Activated CD8-positive, alpha-beta memory T cell treated with anti-CD3 and anti-CD28 coated beads for 36 hours (primary cell): ENCODE measurements at regions not wholly inside any gene's neighbourhood (a gene's known extent, or its start where the extent isn't known, plus 50 kb on each side); places are given as distances from the start of the nearest gene placed in this dataset.
"Not testable (repeated sequence)": the region's sequence is repeated elsewhere in the genome, so short reads cannot be mapped to it uniquely, and the experiment has no call there.

Experiments
- CTCF ChIA-PET: fragments of 350-600 bp; sonication (Branson Sonifier 250); formaldehyde crosslinking; loops from one replicate; lab custom pipeline; 2021; ENCODE audit warnings: antibody characterized with exemption; lab: Charles Lee
- POLR2A ChIA-PET: fragments of 350-600 bp; sonication (Branson Sonifier 250); formaldehyde crosslinking; loops from one replicate; lab custom pipeline; 2021; ENCODE audit warnings: antibody characterized with exemption; lab: Charles Lee

DNA sequence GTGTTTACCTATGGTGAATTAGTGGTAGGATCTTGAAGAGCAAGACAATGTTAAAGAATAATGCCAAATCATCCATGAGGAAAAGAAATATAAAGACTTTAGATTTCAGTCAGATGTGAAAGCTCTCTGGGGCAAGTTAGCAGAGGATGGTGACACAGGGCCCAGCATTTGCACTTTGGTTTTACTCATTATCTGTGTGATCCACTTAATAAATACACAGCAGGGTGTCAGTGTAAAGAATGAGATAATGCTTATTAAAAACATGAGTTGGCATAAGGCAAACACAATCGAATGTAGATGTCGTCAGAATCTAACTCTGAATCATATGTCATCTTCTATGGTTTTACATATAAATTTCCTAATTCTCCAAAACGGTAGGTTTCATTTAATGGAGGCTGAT lies 130.4 kb upstream of the PREP start:
- ChIA-PET CTCF (no interaction called here), POLR2A (interaction anchor here (0.5 to 0.6 kb wide), 2 partner anchors 45 to 965 kb away, joined by 3 to 4 read pairs; no protein-coding TSS in a partner anchor)

DNA sequence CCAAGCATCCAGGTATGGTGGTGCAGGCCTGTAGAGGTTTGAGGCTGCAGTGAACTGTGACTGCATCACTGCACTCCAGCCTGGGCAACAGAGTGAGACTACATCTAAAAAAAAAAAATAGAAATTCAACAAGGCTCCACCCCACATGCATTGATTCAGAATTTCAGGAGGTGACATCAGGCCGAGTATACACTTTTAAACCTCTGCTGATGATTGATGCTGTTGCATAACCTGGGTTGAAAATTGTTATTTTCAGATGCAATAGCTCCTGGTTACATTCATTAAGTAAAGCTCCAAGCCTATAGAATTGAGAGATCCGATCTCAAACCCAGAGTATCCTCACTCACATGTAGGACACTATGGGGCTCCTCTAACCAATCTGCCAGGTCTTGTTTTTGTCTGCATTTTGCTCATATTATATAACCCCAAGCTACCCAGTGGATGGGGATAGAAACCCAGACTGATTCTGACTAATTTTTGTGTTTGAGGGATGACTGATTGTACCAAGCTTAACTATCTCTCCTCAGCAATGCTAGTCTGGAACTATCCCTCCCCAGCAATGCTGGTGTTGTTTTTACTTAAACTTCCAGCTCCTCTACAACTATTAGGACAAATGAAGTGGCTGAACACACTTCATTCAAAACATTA lies 123.5 kb upstream of the PREP start:
- POLR2A ChIA-PET = no interaction called here
- CTCF ChIA-PET = no interaction called here

DNA sequence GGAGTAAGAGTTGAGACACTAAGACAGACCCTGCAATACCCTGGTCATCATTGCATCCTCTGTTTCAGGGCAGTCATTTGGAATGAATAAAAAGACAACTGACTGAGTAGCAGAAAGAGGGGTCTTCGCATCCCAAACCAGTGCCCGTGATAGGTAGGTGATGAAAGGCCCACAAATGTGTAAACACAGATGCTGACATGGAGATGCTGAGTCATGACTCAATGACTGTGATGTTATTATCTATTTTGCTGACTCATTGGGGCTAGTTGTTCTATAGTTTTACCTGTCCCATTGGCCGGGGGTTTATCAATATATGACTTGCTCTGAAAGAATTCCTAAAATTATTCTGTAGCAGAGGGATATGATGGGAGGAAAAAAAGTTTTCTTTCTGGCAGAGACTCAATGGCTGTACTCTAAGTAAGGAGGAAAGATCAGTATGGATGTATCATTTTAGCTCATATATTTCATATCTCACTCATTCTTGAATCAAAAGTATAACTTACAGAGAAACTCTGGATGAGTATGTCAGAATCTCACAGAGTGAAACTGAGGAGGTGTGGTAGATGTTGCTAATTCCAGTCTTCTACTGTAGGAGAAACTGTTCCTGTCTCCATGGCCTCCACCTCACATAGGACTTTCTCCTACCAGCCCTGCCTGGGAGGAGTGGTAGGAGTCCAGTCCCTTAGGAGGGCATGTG lies 119.9 kb upstream of the PREP start:
- CTCF ChIA-PET = no interaction called here

DNA sequence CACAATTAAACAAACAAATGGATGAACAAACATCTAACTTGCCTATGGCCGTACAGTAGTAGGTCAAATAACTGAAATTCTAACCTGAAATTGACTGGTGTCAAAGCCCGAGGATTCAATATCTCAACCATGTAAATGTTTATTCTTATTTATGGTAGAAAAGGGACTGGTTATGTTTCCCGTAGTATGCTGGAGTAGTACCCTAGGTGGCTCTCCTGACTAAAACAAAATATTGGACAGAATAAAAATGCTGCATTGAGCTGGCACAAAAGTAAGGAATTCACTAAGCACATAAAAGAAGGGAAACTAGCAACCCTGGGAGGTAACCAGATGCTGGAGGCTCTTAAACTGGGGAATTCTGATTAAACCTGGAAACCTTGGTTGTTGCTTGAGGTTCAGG lies 117.1 kb upstream of the PREP start:
- ChIA-PET CTCF (no interaction called here), POLR2A (no interaction called here)

More for the DNA sequence above, 119.9 kb upstream of the PREP start:
- POLR2A ChIA-PET = no interaction called here

DNA sequence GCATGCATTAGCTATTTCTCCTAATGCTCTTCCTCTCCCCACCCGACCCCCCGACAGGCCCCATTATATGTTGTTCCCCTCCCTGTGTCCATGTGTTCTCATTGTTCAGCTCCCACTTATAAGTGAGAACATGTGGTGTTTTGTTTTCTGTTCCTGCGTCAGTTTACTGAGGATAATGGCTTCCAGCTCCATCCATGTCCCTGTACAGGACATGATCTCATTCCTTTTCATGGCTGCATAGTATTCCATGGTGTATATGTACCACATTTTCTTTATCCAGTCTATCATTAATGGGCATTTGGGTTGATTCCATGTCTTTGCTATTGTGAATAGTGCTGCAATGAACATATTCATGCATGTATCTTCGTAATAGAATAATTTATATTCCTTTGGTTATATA lies 116.1 kb upstream of the PREP start:
- POLR2A ChIA-PET, CTCF ChIA-PET: not testable (repeated sequence)

DNA sequence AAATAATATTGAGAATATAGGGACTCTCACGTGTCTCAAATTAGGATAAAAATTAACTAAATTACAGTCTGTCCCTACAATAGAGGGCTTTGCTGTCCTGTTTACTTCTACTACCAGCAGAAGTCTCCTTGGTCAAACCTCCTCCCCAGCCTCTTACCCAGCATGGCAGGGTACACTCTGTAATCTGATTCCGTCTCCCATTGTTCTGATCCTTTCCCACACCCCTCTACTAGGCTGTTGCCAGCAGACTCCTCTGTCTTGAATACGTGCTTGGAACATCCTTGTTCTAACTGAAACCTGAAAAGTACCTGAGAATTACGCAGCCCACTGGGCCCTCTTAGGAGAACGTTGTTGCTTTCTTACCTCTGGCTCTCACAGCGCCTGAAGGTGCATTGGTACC lies 112.2 kb upstream of the PREP start:
- ChIA-PET POLR2A (no interaction called here), CTCF (no interaction called here)

DNA sequence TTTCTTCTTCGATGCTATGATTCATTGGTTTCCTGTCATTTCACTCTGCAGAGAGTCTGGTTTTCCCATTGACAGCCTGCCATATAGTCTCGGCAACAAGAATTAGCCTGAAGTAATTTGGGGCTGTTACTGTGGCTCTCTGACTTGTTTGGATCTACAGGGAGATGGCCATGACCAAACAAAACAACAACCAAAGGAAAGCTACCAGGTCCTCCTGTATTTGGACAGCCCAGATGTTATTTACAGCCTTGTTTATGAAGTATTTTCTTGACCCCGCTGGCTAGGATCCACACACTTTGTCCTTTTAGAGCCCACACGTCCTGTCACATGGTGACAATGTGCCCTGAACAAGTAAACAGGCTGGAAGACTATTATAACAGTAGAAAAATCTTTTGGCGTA lies 111.4 kb upstream of the PREP start:
- POLR2A ChIA-PET = no interaction called here
- CTCF ChIA-PET = no interaction called here

DNA sequence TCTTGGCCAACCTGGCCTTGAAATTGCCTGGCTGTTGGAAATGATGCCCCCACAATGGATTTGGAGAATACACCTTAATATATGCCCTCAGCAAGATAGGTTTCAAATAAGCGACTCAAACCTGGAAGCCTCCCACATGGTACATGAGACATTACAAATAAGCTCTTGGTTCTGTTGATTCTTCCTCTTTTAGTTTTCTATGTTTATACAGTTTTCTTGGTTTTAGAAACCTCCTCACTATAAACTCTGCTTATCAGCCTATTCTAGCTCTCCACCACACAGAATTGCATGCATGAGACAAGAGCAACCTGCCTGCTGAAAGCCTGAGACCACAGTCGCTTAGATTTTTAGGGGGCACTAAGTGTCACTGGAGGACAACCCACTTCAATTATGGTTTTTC lies 108.8 kb upstream of the PREP start:
- ChIA-PET CTCF (no interaction called here), POLR2A (interaction anchor here (0.7 kb wide), 1 partner anchor 72 kb away, joined by 13 read pairs; no protein-coding TSS in a partner anchor)

DNA sequence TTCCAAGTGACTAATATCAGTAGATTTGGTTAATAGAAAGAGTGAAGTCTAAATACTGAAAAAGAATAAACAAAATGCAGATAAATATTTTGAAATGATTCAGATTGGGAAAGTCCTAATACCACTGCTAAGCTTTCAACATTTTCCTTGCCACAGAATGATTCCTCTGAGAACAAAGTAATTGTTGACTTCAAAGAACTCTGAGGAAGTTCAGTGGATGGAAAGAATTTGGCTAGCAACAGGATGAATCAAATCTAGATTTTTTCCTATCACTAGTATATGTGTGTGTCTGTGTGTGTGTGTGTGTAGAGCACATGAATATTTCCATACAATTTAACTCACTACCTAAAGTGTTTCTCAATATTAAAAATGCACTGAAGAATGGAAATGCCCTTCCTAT lies 107.9 kb upstream of the PREP start:
- CTCF ChIA-PET = no interaction called here
- POLR2A ChIA-PET = no interaction called here

DNA sequence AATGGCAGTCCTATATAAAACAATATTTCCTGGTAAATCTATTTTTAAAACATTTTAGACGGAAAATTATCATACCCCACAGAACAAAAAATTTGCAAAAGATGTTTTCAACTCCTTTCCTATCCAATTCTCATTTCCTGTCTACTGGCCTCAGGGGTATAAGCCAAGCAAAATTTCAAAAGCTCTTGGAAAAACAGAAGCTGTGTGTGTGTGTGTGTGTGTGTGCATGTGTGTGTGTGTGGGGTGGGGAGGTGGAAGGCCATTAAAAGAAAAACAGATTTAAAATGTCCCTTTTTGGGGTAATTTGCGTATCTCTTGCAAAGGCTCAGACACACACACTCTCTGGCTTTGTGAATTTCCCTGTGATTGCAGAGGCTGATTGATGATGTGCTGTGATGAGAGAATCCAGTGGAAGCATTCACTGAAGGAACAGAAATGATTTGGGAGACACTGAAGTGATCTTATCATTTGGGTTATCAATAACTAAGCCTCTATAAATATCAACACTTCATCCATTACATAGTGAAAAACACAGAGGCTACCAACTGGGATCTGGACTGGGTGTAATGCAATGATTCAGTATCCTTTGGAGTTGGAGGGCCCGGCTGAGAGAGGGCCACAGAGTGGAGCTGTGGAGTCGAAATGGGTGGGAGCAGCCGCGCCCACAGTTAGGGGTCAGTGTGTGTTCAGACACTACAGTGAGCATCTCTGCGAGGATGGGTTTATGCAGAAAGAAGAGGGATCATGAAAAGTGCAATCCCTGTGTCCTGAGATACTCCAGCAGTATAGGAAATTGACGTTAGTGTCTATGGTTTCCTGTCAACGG lies 106.8 kb upstream of the PREP start:
- ChIA-PET POLR2A (no interaction called here), CTCF (no interaction called here)

DNA sequence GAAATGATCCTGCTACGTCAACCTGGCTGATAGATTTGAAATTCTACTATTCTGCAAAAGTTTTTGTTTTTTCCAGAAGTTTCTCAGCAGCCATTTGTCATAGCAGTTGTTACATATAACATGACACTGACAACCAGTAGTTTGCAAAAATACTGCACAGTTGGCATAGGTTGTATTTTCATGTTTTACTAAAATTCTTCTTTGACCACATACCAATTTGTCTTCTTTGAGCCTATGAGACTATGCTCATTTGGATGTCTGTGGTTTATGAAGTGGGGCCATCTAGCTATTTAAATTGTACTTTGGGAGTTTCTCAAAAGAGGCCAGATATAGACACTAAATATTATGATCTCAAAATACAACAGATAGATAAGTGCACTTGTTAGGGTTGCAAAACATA lies 104.9 kb upstream of the PREP start:
- ChIA-PET CTCF (no interaction called here), POLR2A (no interaction called here)

DNA sequence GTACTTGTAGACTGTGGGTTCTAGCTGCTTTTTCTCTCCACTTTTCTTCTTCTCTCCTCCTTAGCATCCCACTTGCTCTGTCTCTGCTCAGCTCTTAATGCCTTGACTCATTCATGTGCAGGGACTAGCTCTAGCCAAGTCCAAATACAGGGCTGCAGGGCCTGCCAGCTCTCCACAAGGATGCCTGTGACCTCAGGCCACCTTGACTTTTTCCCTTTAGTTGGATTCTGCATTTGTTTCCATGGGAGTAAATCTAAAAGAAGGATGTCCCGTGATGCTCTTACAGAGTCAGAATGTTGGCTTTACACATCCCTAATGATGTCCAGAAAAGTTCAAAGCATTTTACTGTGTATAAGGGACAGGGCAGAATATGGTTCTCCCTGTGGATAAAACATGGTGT lies 101.8 kb upstream of the PREP start:
- ChIA-PET CTCF (no interaction called here), POLR2A (no interaction called here)

DNA sequence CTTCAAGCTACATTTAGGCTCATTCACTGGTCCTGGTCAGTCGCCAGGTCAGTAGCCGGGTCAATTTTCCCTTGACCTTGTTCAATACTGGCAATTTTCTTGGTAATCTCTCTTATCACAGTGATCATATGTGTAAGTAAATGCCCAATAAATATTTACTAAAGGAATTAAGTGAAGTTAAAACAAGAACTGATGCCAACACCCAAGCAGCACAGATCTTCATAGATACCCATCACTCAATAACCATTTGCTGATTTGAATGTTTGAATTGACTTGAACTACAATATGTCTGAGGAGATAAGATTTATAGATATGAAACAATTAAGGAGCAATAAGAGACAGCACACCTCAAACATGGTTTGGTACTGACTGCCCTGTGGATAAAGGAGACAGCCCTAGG lies 100.8 kb upstream of the PREP start:
- ChIA-PET CTCF (no interaction called here), POLR2A (no interaction called here)

DNA sequence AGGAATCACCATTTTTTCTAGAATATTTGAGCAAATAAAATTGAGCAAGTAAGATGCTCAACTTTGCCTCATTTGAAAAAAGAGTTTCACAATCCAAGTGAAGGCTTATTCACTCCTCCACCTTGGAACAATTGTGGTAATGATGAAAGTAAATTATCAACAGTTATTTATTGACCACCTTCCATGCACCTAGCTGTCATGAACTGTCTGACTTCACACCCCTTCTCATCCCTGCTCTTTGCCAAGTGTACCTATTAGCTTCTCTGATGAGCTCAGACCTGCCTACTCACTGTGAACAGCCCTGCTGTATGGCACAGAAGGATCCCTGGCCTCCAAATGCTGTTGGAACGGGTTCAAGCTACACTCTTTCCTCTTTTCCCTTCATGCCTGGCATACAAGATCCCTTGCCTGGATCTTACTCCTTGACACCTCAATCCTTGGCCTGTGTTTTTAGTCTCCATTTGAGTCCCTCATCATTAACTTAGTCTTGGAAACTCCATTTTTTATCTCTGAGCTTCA lies 99.0 kb upstream of the PREP start:
- ChIA-PET CTCF (no interaction called here), POLR2A (no interaction called here)

DNA sequence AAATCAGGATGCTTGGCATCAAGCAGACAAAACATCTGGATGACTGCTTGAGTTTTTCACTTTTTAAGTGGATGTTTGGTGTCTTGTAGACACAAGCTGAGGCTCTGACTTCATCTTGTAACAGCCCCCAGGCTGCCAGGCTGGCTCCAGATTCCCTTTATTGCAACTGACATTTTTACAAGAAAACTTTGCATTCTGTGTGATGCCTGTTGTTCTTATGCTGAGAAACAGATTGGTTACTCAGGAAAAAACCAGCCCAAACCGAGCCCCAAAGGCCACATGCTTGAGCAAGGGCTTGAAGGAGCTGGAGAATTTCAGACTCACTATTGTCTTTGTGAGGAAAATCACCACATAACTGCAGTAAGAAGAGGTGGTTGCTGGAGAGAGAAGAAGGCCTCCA lies 98.4 kb upstream of the PREP start:
- ChIA-PET POLR2A (no interaction called here), CTCF (interaction anchor here (1.3 kb wide), 1 partner anchor 14 kb away, joined by 3 read pairs; no protein-coding TSS in a partner anchor)

DNA sequence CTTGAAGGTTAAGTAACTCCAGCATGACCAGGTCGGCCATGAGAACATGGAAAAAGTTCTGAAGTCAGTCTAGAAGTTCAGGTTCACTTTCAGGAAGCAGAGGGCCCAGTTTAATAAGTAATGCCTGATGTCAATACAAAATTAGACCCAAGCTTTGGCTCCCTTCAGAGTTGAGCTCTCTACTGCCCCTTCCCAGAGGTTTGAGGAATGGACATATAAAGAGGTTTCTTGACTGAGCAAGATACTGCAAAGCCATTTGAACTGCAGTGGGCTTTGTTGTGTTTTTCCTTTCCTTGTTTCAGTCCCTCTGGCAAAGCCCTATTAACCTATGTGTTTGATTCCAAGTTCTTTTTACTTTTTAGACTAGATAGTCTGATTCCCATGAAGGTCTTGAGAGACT lies 97.8 kb upstream of the PREP start:
- POLR2A ChIA-PET = no interaction called here
- CTCF ChIA-PET = interaction anchor here (1.3 kb wide), 1 partner anchor 13 kb away, joined by 3 read pairs; no protein-coding TSS in a partner anchor

DNA sequence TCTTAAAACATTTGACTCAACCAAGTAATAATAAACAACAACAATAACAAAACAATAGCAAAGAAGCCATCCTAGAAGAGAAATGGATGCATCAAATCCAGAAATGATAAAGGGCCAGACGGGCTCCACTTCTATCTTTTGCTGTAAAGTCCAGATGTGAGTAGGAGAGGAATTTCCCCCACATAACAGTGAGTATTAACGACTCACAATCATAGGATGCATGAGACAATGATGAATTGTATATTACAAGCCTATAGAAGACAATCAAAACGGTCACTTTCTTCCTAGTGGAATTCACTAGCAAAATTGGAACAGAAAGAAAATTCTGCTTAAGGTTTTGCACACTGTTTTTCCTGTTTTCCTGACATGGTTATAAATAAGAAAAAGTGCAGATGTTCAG lies 97.0 kb upstream of the PREP start:
- CTCF ChIA-PET = no interaction called here
- POLR2A ChIA-PET = no interaction called here

DNA sequence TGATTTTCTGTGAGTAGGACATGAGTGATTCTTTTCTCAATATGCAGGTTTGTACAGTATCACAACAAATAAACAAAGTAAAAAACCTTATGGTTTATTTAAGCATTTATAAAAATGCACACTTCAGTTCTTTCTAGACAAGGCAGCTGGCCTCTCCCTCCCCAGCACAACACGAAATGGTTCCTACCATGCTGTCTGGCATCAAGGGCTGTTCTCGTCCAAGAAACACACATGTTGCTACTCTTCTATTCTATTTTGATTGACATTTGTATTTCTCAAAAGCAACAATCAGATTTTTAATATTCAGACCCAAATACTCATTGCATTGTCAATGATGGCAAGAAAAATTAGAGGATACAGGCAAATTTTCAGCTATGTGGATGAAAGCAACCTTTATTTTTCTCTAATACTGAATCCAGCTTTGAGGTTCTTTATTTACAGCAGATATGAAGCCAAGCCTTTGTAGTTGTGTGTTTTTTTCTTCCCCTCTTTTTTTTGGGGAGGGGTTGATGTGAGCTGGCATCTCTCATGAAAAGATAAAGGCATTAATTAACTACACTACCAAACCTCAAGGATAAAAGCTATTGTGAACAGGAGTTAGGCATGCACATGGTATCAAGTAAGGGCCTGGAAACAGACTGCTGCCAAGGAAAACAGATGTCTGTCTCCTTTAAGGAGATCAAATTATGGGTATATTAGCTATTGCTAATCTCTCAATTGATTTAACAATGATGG lies 96.4 kb upstream of the PREP start:
- ChIA-PET POLR2A (no interaction called here), CTCF (no interaction called here)

DNA sequence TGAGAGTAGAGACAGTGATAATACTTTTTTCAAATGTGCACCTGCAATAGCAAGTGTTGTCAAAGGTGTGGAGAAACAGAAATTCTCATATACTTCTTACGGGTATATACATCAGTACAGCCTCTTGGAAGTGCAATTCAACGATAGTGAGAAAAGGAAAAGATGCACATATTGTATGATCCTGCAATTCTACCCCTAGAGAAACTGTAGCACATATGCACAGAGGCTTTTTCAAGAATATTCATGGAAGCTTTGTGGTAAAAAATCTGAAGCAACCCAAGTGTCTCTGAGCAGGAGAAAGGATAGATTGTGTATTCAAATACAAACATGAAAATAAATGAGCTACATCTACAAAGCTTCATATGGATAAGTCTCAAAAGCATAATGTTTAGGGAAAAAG lies 94.7 kb upstream of the PREP start:
- ChIA-PET CTCF (interaction anchor here (0.6 kb wide), 1 partner anchor 136 kb away, joined by 3 read pairs; no protein-coding TSS in a partner anchor), POLR2A (no interaction called here)
